ENCODE measurements at regions not wholly inside any gene's neighbourhood (a gene's known extent, or its start where the extent isn't known, plus 50 kb on each side); places are given as distances from the start of the nearest gene placed in this dataset.

- H3K9ac ChIP-seq (replicated peaks in 1 of 4; ENCODE audit: extremely low read depth in 1 of 4, low read depth in 3 of 4, low read length in 3 of 4) = no peak overlapping the region
- no peak overlapping the region for H2BK20ac ChIP-seq (ENCODE audit: low read length)
- H3K4ac ChIP-seq (replicated peaks; ENCODE audit: insufficient read length, low read depth, low read length) = no peak overlapping the region
- H2AK5ac ChIP-seq (ENCODE audit: low read depth, low read length) = no peak overlapping the region
- WGBS, 2 experiments (ENCODE audit: extremely low coverage in 1 of 2, insufficient coverage in 1 of 2, insufficient read length in 1 of 2, insufficient replicate concordance in 2 of 2, low coverage in 1 of 2, low lambda C conversion rate in 2 of 2, missing lambda C conversion rate in 1 of 2) = 99% methylated on average over 3 of the region's 3 CpGs; no CpG with 5 or more reads in 1 of the 2 experiments
- no peak overlapping the region for H3K4me2 ChIP-seq (ENCODE audit: insufficient read depth in 1 of 2, low read depth in 2 of 2, low read length in 2 of 2)
- H4K20me1 ChIP-seq (replicated peaks in 1 of 2; ENCODE audit: control insufficient read depth in 1 of 2, insufficient read depth in 2 of 2, low read length in 2 of 2) = no peaks in the 10 kb centered on the region
- ChIA-PET CTCF (ENCODE audit: partially characterized antibody) (interaction anchor here (1.3 to 1.5 kb wide), 2 partner anchors 13 to 37 kb away, joined by 3 to 8 read pairs; no protein-coding TSS in a partner anchor), POLR2A (ENCODE audit: partially characterized antibody) (no interaction called here)
- no peak overlapping the region for H3K4me3 ChIP-seq (ENCODE audit: extremely low read depth in 1 of 4, insufficient read depth in 2 of 4, low read depth in 3 of 4, low read length in 4 of 4)
- no peaks in the 10 kb centered on the region for H3K36me3 ChIP-seq (ENCODE audit: control insufficient read depth in 2 of 4, insufficient read depth in 4 of 4, low read length in 3 of 4)
- H3K27me3 ChIP-seq (replicated peaks in 1 of 4; ENCODE audit: control insufficient read depth in 3 of 4, extremely low read depth in 1 of 4, insufficient read depth in 3 of 4, low read length in 3 of 4) = no peaks in the 10 kb centered on the region
- no peak overlapping the region for H3K23ac ChIP-seq (ENCODE audit: insufficient read length)
- no peak overlapping the region for H3K56ac ChIP-seq (replicated peaks; ENCODE audit: insufficient read length, low read depth, low read length)
- H4K8ac ChIP-seq (ENCODE audit: extremely low read depth, insufficient read depth, low read length) = no peak overlapping the region
- H4K5ac ChIP-seq (ENCODE audit: insufficient read length, low read depth, low read length) = no peak overlapping the region
- H3K79me1 ChIP-seq (ENCODE audit: low read depth, low read length) = no peaks in the 10 kb centered on the region
- H3K9me3 ChIP-seq (ENCODE audit: insufficient read depth in 2 of 2, low read depth in 1 of 2, low read length in 1 of 2) = peaks cover 0 to 3% of the 10 kb centered on the region in 2 experiments; a peak in 1 of 4 replicates
- no peak overlapping the region for H3K14ac ChIP-seq (ENCODE audit: insufficient read length)
- H2BK5ac ChIP-seq (ENCODE audit: low read depth, low read length) = no peak overlapping the region
- no peak overlapping the region for H2BK15ac ChIP-seq (ENCODE audit: low read length)
- H3K4me1 ChIP-seq (replicated peaks in 1 of 4; ENCODE audit: control insufficient read depth in 3 of 4, insufficient read depth in 4 of 4, low read length in 3 of 4) = no peaks in the 10 kb centered on the region
- no peak overlapping the region for H2AFZ ChIP-seq (ENCODE audit: low read length)
- no peaks in the 10 kb centered on the region for H3K79me2 ChIP-seq (ENCODE audit: control insufficient read depth in 1 of 2, insufficient read depth in 2 of 2, low read length in 2 of 2)
- H3K27ac ChIP-seq (ENCODE audit: low read depth, low read length) = no peak overlapping the region
- no peak overlapping the region for H4K91ac ChIP-seq (replicated peaks; ENCODE audit: insufficient read length, low read length)
- FAIRE-seq (no peak), DNase-seq (ENCODE audit: low read depth in 1 of 2, low spot score in 2 of 2) (no peak)
- H2BK12ac ChIP-seq (ENCODE audit: low read depth, low read length) = no peak overlapping the region
- no peak overlapping the region for H3K18ac ChIP-seq (ENCODE audit: extremely low read depth, low read length)
- H3K23me2 ChIP-seq (ENCODE audit: low read depth, low read length) = no peaks in the 10 kb centered on the region
- H2BK120ac ChIP-seq (replicated peaks; ENCODE audit: low read depth, low read length) = no peak overlapping the region
- TF ChIP-seq SIX5 (IDR thresholded peaks at IDR 0.05; ENCODE audit: low read depth, low read length) (no peak), POLR2A (IDR thresholded peaks at IDR 0.05; ENCODE audit: control extremely low read depth in 1 of 2, low read depth in 2 of 2, low read length in 2 of 2) (no peak), ATF3 (IDR thresholded peaks at IDR 0.05; ENCODE audit: insufficient read depth, low read depth, low read length) (no peak), SAP30 (IDR thresholded peaks at IDR 0.05; ENCODE audit: insufficient read depth, insufficient replicate concordance, low read length) (no peak), RFX5 (IDR thresholded peaks at IDR 0.05; ENCODE audit: borderline replicate concordance, low read depth, low read length) (no peak), RBBP5 (IDR thresholded peaks at IDR 0.05; ENCODE audit: borderline replicate concordance, low read depth, low read length) (no peak), SP4 (IDR thresholded peaks at IDR 0.05; ENCODE audit: low read length) (no peak), TEAD4 (IDR thresholded peaks at IDR 0.05; ENCODE audit: low read depth, low read length) (no peak)
Measured at GRCh38 chr15:70597945-70598344, 165.4 kb downstream of the UACA start.

Measured in H1 (cell line).